Left kidney (tissue), 1 donor: ENCODE measurements at regions not wholly inside any gene's neighbourhood (a gene's known extent, or its start where the extent isn't known, plus 50 kb on each side); places are given as distances from the start of the nearest gene placed in this dataset.
A peak's percentile ranks its signal among the peaks of the same experiment; 100 is the strongest.

Experiments
- DNase-seq: peaks from one replicate; pipeline ENCODE4 v3.0.0-alpha.2; 2013

DNA sequence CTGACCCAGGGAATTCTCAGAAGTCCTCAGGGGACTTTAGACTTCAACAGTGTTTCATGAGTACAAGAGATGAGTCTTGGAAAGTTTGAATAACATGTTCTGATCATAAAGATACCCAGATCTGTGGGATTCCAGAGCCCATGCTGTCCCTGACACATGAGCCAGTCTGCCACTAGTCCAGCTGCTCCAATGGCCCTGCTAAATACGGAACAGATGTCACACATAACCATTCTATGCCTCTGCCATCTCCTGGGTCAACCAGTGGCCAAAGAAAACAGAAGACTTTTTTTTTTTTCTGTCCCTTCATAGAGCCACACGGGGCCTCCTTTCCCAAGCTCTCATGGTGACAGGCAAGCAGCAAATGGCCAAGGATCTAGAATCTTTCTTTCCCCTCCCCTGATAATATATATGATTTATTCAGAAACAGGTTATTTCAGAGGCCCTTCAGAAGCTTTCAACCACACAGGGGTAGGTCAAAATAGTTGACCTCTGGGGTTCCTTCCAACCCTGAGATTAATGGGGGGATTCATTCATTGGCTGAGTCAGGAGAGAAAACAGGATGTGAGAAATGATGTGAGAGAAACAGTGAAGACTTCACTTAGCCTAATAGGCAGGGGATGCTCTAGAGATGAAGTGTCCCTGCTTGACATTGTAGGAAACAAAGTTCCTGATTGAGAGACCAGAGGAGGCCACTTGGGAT is 367.7 kb downstream of the CDK5RAP2 start:
- no peak for DNase-seq

DNA sequence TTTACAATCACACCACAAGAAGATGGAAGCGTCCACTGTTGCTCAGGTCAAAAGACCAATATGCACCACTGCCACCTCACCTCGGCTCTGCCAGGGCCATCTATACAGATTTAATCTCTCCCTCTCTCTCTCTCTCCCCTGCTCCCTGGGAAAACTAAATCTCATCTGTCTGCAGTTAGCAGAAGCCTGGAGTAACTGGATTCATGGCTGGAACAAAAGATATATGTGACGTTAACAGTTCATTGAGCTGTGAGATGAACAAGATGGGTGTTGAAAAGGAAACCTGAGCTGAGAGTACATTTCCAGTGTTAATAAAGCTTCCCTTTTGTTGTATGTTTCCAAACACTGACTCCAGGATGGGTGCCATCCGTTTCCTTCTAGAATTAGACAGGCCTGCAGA is 369.7 kb downstream of the CDK5RAP2 start:
- DNase-seq = peak; percentile 53

DNA sequence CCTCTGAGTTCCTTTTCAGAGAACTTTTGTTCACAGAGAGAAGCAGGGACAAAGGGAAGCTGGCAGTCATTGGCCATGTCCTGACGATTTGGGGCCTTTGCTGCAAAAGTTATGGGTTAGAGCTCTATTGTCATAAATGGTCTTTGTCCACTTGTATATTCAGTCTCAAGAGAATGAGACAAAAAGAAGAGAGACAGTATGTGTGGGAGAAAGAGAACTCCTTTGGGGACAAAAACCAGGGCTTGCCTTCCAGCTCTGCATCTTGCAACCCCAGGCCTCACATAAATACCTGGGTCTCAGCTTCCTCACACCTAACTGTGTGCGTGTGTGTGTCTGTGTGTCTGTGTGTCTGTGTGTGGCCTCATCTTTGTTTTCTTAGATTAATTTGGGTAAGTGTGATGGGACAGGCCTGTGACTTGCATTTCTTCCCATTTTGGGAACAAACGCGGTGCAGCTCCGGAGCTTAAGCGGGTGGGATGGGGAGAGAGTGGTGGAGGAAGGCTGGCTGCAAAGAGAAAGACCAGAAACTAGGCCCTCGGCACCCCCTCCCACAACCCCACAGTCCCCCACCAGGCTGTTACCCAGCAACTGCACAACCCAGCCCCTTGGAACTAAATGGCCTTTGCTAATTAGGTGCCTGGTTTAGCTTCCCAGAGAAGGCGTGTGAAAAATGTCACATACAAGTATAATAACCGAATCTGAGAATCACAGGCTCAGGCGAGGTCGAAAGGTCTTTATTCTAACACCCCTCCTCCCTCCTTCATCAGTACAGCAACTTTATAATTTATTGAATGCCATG is 376.9 kb downstream of the CDK5RAP2 start:
- no peak for DNase-seq

DNA sequence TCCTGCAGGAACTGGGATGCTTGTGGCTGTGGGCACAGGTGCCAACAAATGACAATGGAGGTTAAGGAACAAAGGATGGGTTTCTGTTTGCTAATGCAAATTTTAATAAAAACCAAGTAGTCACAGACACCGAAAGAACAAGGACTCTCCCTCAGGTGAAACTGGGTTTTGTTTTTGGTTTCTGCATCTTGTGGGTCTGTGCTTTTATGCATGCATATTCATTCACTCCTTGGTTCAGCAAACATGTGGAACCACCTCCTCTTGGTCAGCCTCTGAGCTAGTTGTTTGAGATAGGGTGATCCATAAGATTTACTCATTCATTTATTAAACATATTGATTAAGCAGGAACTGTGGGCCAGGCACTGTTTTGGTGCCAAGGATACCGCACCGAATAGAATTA is 381.9 kb downstream of the CDK5RAP2 start:
- DNase-seq = no peak

DNA sequence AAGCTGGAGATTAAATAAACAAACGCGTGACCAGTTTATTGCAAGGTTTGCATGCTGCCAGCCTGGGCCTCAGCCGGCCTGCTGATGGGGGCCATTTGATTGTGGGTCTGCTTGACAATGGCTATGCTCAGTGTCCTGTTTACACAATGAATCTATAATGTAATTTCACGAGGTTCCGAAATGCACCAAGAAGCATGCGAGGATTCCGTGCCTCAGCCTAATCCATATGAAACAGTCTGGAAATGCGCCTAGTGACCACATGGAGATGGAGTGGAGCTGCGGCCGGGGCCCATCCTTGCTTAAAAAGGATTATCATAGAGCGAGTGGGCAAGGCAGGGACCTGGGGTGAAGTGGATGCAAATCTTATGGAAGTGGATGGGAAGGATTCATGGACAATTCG is 382.4 kb downstream of the CDK5RAP2 start:
- DNase-seq = no peak

DNA sequence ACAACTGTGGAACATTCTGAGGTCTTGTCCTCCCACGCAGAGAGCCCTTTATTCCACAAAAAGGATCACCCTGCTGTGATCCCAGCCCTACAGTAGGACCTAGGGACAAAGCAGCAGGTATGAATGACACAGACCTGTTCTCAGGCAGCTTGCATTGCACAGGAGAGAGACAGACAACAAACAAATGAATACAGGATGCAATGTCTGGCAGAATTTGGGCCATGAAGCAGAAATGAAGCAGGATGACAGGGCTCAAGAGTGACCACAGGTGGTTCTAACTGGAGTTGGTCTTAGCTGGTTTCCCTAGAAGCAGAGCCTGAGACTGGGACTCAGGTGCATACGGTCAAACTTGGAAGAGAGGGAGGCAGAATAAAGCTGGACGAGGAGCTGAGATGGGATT is 388.8 kb downstream of the CDK5RAP2 start:
- no peak for DNase-seq

DNA sequence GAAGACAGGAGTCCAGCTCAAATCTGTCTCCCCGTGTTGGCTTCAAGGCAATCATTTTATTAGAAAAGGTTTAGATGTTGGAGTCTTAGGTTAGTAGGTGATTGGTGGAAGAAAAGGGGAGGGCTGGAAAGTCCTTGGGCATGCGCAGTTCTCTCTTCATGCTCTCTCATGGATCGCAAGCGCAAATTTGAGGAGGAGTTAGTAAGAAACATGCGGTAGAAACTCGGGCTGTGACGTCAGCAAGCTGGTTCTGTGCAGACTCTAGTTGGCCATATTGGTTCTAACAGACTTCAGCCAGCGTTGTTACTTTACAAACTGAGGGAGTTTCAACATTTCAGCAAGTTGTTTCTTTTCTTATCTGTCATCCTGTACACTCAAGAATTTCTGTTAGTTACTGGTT is 392.2 kb downstream of the CDK5RAP2 start:
- DNase-seq = no peak

DNA sequence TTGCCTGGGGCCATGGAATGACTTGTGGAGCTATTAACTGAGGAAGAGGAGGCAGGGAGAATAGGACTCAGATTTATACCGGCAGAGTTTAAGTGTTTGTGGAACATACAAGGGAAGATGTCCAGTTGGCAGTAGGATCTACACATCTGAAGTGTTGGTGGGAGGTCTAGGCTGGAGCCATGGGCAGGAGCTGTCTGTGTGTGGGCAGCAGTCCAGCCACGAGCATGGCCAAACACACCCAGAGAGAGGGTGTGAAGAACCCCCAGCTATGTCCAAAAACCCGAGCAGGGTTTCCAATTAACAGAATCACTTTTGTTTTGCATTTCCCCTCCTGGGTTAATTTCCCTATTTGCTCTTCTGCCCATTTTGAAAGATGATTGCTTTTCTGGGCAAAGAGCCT is 393.7 kb downstream of the CDK5RAP2 start:
- no peak for DNase-seq

DNA sequence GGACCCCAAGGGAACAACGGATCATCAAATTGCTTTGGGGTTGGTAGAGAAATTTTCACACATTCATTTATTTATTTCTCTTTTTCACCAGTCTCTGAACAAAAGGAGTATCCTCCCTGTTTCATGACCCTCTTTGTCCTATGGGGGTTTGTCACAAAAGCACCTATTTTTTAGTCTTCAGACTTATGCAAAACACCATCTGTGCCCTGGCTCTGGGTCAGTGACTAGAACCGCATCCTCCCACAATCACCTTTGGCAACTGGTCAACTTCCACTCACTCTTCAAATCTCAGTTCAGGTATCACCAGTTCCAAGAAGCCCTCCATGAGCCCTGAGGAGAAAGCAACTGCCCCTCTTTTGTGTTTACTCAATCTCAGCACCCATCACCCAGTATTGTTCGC is 395.7 kb downstream of the CDK5RAP2 start:
- no peak for DNase-seq

DNA sequence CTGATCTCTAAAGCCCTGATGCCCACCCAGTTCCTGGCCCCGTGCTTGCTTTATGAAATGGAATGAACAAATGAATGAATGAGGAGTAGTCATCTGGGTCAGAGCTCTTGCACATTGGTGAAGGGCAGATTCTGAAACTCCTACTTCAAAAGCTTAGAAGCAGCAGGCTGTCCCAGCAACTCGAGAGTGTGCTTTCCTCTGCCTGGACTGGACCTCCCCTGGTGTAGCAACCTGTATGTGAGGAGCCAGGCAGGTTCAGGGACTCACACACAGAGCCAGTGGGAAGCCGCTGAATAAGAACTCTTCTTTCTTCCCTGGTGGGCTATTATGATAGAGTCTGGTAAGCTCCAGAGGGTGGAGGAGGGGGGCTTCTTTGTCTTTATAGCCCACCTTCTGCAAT is 396.4 kb downstream of the CDK5RAP2 start:
- DNase-seq = no peak

DNA sequence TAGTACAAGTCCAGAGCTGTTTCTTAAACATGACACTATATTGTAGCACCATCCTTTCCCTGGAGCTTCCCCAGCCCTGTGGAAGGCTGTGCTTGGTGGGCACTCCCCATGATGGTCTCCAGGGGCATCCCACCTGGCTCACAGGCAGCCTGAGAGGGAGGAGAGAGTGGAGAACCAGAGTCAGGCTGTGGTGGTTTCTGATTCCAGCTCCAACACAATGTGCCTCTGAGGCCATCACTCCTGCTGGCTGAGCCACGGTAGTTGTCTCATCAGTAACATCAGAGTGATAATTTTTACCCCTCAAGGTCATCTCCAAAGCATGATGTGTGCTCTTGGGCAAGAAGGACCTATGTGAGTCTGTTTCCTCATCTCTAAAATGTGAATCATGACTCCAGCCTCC is 398.0 kb downstream of the CDK5RAP2 start:
- DNase-seq = no peak

DNA sequence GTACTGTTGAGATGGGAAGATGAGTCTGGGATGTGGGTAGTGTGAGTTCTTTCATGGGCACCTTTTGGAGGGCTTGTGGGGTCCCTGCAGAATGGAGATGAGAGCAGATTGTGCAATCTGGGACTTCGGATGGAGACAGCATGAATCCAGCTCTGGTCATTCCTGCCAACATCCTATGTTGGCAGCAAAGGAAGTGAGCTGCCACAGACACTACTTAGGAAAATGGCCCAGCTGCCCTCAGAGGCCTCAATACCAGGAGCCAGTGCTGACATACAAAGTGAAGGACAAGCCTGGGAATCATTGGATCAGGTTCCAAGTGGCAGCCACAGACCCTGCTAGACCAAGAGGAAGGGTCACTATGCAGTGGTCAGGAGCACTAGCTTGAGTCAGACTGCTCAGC is 402.8 kb downstream of the CDK5RAP2 start:
- DNase-seq = no peak

DNA sequence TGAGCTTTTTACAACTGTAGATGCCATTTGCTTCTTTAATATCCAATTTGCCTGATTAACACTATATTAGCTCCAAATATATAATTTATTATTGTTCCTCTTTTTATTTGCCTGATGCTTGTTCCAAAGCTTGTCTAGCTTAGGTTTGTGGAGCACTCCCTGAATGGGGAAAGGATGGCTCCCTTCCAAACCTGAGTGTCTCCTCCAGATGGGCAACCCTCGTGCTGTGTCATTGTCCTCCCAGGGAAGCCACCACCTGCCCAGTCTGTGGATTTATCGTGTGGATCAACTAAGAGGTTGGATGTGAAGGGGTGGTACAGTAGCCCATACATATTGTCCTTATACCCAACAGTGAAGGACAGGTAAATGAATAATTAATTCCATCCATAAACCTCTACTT is 404.9 kb downstream of the CDK5RAP2 start:
- DNase-seq = no peak

DNA sequence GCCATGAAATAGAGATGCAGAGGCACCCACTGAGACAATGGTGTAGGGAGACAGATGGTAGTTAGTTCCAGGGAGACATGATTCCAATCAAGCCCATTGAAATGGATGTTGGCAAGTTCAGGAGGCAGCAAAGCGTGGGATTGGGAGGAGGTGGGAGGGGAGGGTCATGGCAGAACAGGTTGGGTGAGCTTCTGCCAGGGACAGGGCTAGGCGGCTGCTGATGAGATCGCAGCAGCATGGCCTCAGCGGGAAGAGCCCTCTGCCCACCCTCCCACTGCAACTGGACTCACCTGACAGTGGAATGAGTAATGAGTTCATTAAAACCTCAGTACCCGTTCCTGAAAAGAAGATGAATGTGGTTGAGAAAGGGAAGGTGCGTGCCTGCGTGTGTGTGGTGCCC is 418.2 kb downstream of the CDK5RAP2 start:
- peak; percentile 10 for DNase-seq

DNA sequence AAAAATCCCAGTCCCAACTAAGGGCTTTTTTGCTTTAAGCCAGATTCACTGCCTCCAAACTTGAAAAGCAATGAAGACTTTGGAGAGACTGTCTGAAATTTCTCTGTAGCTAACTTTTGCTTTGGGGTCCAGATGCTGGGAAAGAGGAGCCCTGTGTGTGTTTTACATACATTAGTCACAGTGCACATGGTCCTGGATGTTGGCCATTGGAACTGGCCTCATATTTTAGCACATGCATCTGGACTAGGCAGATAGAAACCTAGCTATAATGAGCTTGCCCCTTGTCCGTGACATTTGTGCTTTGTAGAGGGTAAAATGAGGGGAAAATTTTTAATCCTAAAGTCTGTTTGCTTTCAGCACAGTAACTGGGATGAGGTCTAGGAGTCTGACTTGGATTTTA is 421.7 kb downstream of the CDK5RAP2 start:
- no peak for DNase-seq

DNA sequence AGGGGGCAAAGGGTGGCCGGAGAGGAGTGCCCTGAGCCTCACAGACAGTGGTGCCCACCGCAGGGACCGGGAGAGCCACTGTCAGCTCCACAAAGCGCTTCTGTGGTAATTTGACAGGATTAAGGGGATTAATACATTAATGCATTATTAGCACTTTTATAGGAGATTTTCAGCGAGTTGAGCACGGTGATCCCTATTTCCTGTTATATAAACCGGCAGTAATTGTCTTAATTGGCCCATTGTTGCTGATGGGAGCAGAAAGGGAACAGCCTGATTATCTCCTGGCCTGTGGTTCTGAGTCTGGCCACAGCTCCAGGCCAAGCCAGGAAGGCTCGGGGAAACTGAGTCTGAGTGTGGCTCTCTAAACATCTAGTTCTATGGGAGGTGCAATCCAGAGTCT is 423.6 kb downstream of the CDK5RAP2 start:
- DNase-seq = no peak

DNA sequence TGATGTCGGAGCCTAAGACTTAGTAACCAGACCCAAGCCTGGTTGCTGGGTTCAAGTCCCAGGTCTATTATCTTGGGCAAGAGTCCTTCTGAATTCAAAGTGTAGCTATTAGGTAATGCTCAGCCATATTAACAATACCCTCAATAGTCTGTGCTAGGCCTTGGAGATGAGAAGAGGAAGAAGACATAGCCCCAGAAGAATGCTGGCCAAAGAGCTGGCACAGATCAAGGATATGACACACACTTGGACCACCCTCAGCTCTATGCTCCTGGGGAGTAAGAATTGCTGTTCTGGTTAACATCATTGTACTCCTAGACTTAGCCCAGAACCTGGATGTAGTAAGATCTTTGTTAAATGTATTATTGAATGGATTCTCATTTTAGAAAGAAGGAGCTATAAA is 426.7 kb downstream of the CDK5RAP2 start:
- no peak for DNase-seq

DNA sequence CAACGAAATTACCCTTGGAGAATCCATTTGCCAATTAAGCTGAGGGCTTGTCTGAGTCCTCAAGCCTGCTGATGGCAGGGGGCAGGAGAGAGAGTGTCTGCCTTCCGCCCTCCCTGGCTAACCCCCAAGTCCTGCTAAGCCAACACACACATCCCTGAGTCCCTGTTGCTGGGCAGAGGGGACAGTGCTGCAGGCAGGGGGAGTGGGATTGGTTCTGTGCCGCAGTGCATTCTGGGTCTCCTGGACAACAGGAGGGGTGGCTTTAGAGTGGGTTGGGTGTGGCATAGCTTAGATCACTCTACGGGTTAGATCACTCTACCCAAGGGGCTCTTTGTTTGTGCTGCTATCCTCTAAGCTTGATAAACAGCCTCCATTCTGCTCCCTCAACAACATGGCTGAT is 427.7 kb downstream of the CDK5RAP2 start:
- DNase-seq = no peak

DNA sequence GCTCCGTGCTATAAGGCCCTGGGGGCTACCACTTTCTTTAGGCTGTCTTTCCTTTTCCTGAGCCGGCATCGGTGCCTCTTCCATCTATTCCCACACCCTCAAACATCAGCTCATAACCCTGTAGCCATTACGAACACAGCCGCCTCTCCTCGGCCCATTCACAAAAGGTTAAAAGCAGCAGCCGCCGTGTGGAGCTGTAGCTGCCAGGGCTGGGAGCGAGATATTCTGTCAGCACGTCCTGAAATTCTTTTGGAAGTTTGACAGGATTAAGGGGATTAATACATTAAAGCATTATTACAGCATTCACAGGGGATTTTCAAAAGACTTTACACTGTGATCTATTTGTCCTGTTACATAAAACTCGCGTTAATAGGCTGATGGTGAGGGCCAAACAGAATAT is 428.2 kb downstream of the CDK5RAP2 start:
- no peak for DNase-seq

DNA sequence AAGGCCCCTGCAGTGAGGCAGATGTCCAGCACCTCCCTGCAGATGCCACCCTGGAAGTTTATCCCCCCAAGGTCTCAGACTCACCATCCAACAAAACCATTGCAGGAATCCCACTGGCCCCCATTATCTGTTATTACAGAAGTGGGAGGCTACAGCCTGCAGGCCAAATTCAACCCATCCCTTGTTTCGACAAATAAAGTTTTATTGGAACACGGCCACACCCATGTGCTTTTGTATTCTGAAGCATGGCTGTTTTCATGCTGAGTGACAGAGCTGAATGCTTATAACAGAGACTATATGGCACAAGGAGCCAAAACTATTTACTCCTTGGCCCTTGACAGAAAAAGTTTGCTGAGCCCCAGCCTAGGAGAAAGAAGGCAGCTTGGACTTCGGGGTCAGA is 428.8 kb downstream of the CDK5RAP2 start:
- no peak for DNase-seq

DNA sequence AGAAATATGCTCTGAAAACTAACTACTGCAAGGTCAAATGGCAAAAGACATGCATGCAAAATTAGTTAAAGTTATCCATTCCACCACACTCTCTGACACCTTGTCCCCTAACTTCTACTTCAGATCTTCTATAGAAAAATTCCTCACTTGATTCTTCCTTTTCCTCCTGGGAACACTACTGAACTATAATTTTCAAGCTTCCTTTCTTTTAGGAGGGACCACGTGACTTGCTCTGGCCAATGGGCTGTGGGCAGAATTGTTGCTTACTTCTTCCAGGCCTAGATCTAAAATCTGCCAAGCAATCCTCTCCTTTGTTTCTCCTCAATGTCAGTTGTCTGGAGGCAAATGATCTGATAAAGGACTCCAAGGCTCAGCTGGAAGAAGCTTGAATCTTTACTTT is 441.0 kb downstream of the CDK5RAP2 start:
- DNase-seq = no peak

DNA sequence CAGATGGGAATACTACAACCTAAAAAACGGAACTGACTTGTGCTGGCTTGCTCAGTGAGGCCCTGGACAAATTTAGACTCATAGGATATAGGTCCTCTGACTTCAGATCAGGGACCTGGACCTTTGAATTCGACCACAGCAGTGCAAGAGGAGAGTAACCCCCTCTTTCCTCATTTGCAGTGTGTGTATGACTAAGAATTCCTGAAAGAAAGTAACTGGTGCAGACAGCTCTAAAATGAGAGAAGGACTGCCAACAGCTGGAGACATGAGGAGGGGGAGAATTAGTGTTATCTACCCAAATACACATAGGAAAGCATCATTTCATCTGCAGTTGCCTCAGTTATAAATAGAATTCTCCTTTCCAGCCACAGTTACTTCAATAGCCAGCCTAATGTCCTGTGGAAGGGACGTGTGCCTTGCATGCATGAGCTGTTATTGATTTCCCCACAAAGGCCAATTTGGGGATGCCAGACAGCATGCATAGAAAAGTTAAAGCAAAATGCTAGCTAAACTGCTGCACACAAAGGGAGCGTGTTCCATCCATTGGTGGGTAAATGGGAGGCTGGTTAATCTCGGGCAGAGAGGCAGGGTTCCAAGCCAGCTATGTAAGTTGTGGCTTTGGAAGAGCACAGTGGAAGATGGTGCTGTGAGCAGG is 442.7 kb downstream of the CDK5RAP2 start:
- no peak for DNase-seq

DNA sequence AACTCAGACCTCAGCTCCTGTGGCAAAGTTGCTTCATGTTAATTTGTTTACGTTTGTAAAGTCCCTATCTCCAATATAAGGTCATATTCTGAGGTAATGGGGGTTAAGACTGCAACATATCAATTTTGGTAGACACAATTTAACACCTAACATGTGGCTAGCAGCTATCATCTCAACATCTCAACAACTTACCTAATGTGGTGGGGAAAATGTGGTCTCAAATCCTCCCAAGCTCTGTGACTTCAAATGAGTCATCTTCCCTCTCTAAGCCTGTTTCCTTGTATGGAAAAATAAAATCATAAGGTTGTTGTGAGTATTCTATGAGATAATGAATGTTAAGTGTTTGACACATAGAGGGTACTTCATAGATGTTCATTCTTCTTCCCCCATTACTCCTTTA is 443.3 kb downstream of the CDK5RAP2 start:
- DNase-seq = no peak

DNA sequence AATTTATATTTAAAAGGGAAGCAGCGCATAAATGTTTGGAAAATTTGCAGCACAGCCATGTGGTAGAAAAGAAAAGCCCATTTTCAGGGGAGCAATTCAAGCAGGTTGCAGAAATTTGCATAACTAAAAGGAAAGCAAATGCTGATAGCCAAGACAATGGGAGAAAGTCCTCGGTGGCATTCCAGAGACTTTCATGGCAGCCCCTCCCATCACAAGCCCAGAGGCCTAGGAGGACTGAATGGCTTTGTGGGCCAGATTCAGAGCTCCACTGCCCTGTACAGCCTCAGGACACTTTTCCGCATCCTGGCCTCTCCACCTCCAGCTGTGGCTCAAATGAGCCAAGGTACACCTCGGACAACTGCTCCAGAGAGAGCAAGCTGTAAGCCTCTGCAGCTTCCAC is 462.9 kb downstream of the CDK5RAP2 start:
- DNase-seq = no peak
